Erythroblast (primary cell): ENCODE measurements at regions not wholly inside any gene's neighbourhood (a gene's known extent, or its start where the extent isn't known, plus 50 kb on each side); places are given as distances from the start of the nearest gene placed in this dataset.
"Not testable (repeated sequence)": the region's sequence is repeated elsewhere in the genome, so short reads cannot be mapped to it uniquely, and the experiment has no call there.

ENCODE experiments used
- GATA1 ChIP-seq: IDR thresholded peaks from 2 replicates; pipeline ENCODE4 v1.6.1; 2011; ENCODE audit warnings: low read depth, mild to moderate bottlenecking, control low read depth, low read length, moderate library complexity
- POLR2A ChIP-seq: IDR thresholded peaks from 2 replicates; pipeline ENCODE4 v1.6.1; 2011; ENCODE audit warnings: mild to moderate bottlenecking, low read length

DNA sequence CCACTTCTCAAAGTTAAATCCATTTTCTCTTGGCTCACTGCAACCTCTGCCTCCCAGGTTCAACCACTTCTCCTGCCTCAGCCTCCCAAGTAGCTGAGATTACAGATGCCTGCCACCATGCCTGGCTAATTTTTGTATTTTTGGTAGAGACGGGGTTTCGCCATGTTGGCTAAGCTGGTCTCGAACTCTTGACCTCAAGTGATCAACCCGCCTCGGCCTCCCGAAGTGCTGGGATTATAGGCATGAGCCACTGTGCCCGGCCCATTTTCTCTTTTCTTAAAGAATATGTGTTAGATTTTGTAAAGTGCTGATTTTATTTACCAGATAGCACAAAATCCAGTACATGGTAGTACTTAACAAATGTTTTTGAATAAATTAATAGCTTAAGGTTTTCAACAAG lies 484.1 kb upstream of the PTGER4 start:
- not testable (repeated sequence) for TF ChIP-seq POLR2A, GATA1
